Right lobe of liver (tissue), 6 donors: ENCODE measurements at regions not wholly inside any gene's neighbourhood (a gene's known extent, or its start where the extent isn't known, plus 50 kb on each side); places are given as distances from the start of the nearest gene placed in this dataset.

Experiments
- ATAC-seq, 4 donors: fragments of 200-7000 bp; cut with Tn5 transposase; one replicate each; pipeline ENCODE4 v1.9.1; 2020; ENCODE audit warnings: mild to moderate bottlenecking in 4 of 4, moderate library complexity in 4 of 4
- DNase-seq, 3 donors: peaks; one replicate each; pipeline ENCODE4 v3.0.0-alpha.2; 2020
- H3K27ac ChIP-seq, 3 donors: fragments of 200-600 bp; one replicate each; pipeline ENCODE4 v1.8.0; 2022
- H3K27me3 ChIP-seq, 2 donors: fragments of 200-600 bp; one replicate each; pipeline ENCODE4 v1.8.0; 2022
- H3K36me3 ChIP-seq, 4 donors: fragments of 200-600 bp; sonication (generic) in 1 of 4; one replicate each; pipeline versions ENCODE4 v1.5.1 to v1.8.0; 2017 to 2022; ENCODE audit warnings: control low read depth in 1 of 4
- H3K4me1 ChIP-seq, 4 donors: fragments of 200-600 bp; sonication (generic) in 1 of 4; one replicate each; pipeline versions ENCODE4 v1.5.1 to v1.8.0; 2017 to 2022; ENCODE audit warnings: control low read depth in 1 of 4
- H3K4me3 ChIP-seq, 3 donors: fragments of 200-600 bp; one replicate each; pipeline ENCODE4 v1.8.0; 2022
- H3K9me3 ChIP-seq, 4 donors: fragments of 200-600 bp; sonication (generic) in 1 of 4; one replicate each; pipeline versions ENCODE4 v1.5.1 to v1.8.0; 2017 to 2022; ENCODE audit warnings: control low read depth in 1 of 4
- CTCF ChIP-seq, 4 donors: fragments of 200-600 bp in 3 of 4; fragments of 450-650 bp in 1 of 4; IDR thresholded peaks; one replicate each; pipeline versions ENCODE4 v1.5.1 to v1.8.0; 2016 to 2022; ENCODE audit warnings: antibody characterized with exemption in 4 of 4, mild to moderate bottlenecking in 2 of 4
- POLR2A ChIP-seq: fragments of 450-650 bp; IDR thresholded peaks from one replicate; pipeline ENCODE4 v1.6.1; 2017; ENCODE audit warnings: antibody characterized with exemption, mild to moderate bottlenecking
- WGBS: methylation state at CpG from one replicate; pipeline ENCODE4 v1.1.6; 2018; ENCODE audit warnings: low coverage, low lambda C conversion rate; ENCODE audit not compliant: insufficient coverage; ENCODE audit errors: missing lambda C conversion rate; 5-methylcytosine and 5-hydroxymethylcytosine counted together
- intact Hi-C, 2 donors: fragments of 100-400 bp; cut with DNase I; formaldehyde crosslinking; loops; one replicate each; pipeline versions ENCODE4 v1.11.2 to v1.14.1; 2022
- donor health status: DM: no; HTN: yes; CAD: no.
- donor health status: DM: no; HTN: no; CAD: no.
- donor health status: DM: no; HTN: no; CAD: no.
- donor health status: DM: no; HTN: yes; CAD: no.
- donor health status: DM: no; HTN: yes; CAD: no.

GRCh38 chr1:63238721-63239120 is 83.6 kb upstream of the FOXD3 start:
- ATAC-seq (no peak), DNase-seq (no peak)
- Histone ChIP-seq H3K27ac (no peak overlapping the region), H3K9me3 (no peaks in the 10 kb centered on the region), H3K4me3 (no peak overlapping the region), H3K27me3 (no peaks in the 10 kb centered on the region), H3K36me3 (no peaks in the 10 kb centered on the region), H3K4me1 (no peaks in the 10 kb centered on the region)
- intact Hi-C loops, result no loop called here
- TF ChIP-seq CTCF (IDR thresholded peaks at IDR 0.05), result no peak
- no peak for TF ChIP-seq POLR2A
- 63% methylated on average over 1 of the region's 1 CpG for WGBS

GRCh38 chr1:63245186-63245585 is 77.2 kb upstream of the FOXD3 start:
- DNase-seq, result no peak
- Histone ChIP-seq H3K36me3 (no peaks in the 10 kb centered on the region), H3K4me3 (no peak overlapping the region), H3K27me3 (no peaks in the 10 kb centered on the region), H3K9me3 (no peaks in the 10 kb centered on the region), H3K27ac (no peak overlapping the region), H3K4me1 (no peaks in the 10 kb centered on the region)
- WGBS, result 77% methylated on average over 2 of the region's 3 CpGs
- TF ChIP-seq CTCF (IDR thresholded peaks at IDR 0.05) (no peak), POLR2A (no peak)
- intact Hi-C loops, result no loop called here
- no peak for ATAC-seq

GRCh38 chr1:63248216-63248615 is 74.2 kb upstream of the FOXD3 start:
- Histone ChIP-seq H3K36me3 (no peaks in the 10 kb centered on the region), H3K27me3 (no peaks in the 10 kb centered on the region), H3K9me3 (no peaks in the 10 kb centered on the region), H3K4me3 (no peak overlapping the region), H3K4me1 (no peaks in the 10 kb centered on the region), H3K27ac (no peak overlapping the region)
- DNase-seq (no peak), ATAC-seq (no peak)
- whole genome bisulfite sequencing, result 38% methylated on average over 1 of the region's 1 CpG
- no peak for TF ChIP-seq POLR2A
- no peak for TF ChIP-seq CTCF (IDR thresholded peaks at IDR 0.05)
- intact Hi-C loops, result no loop called here

GRCh38 chr1:63255153-63255552 is 67.2 kb upstream of the FOXD3 start:
- Histone ChIP-seq H3K4me3 (no peak overlapping the region), H3K27ac (no peak overlapping the region), H3K36me3 (no peaks in the 10 kb centered on the region), H3K27me3 (no peaks in the 10 kb centered on the region), H3K4me1 (no peaks in the 10 kb centered on the region), H3K9me3 (no peaks in the 10 kb centered on the region)
- DNase-seq, result no peak
- ATAC-seq, result no peak
- 69% methylated on average over 1 of the region's 1 CpG for WGBS
- TF ChIP-seq POLR2A (no peak), CTCF (IDR thresholded peaks at IDR 0.05) (no peak)
- intact Hi-C loops, result no loop called here

- H3K27ac ChIP-seq, result no peak overlapping the region
- TF ChIP-seq CTCF (IDR thresholded peaks at IDR 0.05) (no peak), POLR2A (no peak)
- no peak overlapping the region for H3K4me3 ChIP-seq
- peak in 2 of 4 donors; percentile 43 to 52 for ATAC-seq
- peaks cover 0 to 7% (median 0%) of the 10 kb centered on the region in 4 donors for H3K4me1 ChIP-seq
- H3K27me3 ChIP-seq, result no peaks in the 10 kb centered on the region
- H3K36me3 ChIP-seq, result no peaks in the 10 kb centered on the region
- intact Hi-C loops, result no loop called here
- no peaks in the 10 kb centered on the region for H3K9me3 ChIP-seq
- no peak for DNase-seq
- 33% methylated on average over 2 of the region's 2 CpGs for WGBS
These were observed 60.5 kb upstream of the FOXD3 start for GRCh38 chr1:63261736-63262458.
